8988T (cell line): ENCODE measurements at regions not wholly inside any gene's neighbourhood (a gene's known extent, or its start where the extent isn't known, plus 50 kb on each side); places are given as distances from the start of the nearest gene placed in this dataset.
"Not testable (repeated sequence)": the region's sequence is repeated elsewhere in the genome, so short reads cannot be mapped to it uniquely, and the experiment has no call there.

Experiments used
- DNase-seq: peaks from one replicate; pipeline ENCODE4 v3.0.0; 2011

DNA sequence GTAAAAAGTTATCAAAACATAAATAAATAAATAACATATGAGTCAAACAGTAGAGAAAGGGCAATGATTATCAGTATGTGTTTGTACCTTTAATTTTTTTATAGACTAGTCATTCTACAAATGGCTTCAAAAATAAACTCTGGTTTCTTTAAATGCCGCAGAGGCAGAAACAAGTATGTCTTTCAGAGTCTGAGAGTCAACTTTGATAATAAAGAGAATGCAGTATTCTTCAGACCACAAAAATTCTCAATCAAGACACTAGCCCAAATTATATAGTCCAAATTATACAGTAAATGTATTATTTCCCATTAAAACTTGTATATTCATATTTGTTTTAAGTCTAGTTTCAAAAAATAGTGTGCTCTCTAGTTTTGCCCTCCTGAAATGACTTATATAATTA is 1142.3 kb downstream of the NXPH1 start:
- DNase-seq: no peak

DNA sequence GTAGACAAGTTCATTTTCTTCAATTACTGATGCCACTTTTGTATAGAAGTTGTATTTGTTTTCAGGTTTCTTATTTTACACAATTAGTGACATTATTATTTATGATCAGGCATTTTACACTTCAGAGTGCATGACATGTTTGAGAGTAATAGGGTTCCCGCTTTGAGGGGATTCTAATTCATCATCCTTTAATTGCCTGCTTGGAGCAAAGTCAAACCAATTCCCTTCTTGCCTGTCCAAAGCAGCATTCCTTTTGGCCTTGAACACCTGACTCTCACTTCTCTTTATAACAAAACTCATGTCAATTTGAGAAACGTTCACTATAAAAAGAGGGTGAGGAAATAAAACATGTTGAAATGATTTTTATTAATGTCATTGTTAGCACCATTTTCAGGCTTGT is 1149.4 kb downstream of the NXPH1 start:
- no peak for DNase-seq

DNA sequence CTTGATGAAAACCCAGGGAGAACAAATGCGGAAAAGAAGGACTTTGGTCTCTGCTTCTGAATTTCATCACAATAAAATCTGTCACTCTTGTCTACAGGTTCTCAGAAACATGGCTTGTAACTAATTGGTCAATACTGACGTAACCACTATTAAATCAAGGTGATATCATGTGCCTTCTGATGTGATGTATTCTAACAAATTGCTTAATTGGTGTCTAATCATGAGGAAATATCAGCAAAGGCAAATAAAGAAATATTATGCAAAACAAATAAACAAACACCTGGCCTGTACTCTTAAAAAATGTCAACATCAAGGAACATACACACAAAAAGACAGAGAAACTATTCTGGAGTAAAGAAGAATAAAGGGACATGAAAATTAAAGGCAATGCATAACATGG is 1165.0 kb downstream of the NXPH1 start:
- DNase-seq: no peak

DNA sequence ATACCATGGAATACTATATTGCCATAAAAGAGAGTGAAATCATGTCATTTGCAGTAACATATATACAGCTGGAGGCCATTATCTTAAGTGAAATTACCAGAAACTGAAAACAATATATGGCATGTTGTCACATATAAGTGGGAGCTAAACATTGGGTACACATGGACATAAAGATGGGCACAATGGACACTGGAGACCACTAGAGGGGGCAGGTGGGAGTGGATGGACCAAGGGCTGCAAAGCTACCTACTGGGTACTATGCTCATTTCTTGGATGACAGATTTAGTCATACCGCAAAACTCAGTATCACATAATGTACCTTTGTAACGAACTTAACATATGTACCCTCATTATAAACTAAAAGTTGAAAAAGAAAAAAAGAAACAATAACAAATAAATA is 1167.6 kb downstream of the NXPH1 start:
- no peak for DNase-seq

DNA sequence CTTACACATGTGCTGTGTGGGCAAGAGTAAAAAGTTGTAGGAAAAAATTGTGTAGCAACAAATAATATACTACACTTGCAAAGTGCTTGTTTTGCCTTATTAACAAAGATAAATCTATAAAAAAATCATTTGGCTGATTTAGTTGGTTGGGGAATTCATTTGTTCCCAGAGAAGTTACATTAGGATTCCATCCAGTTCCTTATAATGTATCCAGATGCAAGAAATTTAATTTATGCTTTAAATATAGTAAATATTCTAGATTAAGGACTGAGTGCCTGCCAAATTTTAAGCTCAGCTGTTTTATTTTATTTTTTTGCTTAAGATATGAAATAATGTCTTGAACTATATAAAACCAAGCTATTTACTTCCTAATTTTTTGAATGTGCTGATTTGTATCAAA is 1169.9 kb downstream of the NXPH1 start:
- no peak for DNase-seq

DNA sequence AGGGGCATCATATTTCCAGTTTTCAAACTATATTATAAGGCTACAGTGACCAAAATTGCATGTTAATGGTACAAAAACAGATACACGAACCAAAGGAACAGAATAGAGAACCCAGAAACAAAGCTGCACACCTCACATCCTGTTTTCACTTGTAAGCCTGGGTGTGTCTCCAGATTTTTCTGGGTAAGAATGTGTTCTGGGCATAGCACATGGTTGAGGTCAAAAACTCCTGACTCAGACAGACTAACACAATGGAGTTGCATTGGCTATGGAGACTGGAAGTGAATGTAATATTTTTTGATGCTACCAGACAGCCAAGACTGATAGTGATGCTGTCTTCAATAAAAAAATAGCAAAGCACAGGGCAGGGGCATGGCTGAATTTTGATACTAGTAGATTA is 1175.2 kb downstream of the NXPH1 start:
- DNase-seq: no peak

DNA sequence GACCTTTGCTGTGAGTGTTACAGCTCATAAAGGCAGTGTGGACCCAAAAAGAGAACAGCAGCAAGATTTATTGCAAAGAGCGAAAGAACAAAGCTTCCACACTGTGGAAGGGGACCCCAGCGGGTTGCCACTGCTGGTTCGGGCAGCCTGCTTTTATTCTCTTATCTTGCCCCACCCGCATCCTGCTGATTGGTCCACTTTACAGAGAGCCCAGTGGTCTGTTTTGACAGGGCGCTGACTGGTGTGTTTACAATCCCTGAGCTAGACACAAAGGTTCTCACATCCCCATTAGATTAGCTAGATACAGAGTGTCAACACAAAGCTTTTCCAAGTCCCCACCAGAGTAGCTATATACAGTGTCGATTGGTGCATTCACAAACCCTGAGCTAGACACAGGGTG is 1187.5 kb downstream of the NXPH1 start:
- not testable (repeated sequence) for DNase-seq

DNA sequence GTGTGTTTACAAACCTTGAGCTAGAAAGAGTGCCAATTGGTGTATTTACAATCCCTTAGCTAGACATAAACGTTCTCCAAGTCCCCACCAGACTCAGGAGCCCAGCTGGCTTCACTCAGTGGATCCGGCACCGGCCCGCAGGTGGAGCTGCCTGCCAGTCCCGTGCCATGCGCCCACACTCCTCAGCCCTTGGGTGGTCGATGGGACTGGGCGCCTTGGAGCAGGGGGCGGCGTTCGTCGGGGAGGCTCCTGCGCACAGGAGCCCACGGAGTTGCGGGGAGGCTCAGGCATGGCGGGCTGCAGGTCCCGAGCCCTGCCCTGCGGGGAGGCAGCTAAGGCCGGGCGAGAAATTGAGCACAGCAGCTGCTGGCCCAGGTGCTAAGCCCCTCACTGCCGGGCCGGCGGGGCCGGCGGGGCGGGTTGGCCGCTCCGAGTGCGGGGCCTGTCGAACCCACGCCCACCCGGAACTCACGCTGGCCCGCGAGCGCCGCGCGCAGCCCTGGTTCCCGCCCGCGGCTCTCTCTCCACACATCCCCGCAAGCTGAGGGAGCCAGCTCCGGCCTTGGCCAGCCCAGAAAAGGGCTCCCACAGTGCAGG is 1188.0 kb downstream of the NXPH1 start:
- not testable (repeated sequence) for DNase-seq

DNA sequence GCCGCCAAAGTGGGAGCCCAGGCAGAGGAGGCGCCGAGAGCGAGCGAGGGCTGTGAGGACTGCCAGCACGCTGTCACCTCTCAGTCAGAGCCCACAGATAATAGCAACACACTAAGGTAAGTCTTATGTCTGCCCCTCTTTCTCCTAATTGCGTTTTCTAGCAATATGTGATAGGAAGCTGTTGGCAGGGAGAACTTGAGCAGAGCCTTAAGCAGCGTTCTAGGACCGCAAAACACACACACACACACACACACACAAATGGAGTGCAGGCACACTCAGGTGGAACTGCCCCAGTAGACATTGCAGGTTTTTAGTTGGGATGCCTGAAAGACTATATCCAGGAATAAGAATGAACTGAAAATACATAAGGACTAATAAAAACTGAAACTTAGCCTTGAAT is 1188.5 kb downstream of the NXPH1 start:
- DNase-seq: no peak

DNA sequence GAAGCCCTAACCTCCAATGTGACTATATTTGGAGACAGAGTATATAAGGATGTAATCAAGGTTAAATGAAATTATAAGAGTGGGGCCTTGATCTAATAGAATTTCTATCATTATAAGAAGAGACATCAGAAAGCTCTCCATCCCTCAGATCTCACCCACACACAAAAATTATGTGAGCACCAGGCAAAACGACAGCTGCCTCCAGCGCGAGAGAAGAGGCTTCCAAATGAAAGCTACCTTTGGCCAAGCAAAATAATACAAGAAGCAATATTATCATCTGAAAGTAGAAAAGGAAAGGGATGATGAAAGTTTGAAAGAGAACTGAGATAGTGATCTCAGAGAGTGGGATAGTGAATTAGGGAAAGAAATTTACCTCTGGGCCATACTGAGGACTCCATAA is 1192.5 kb downstream of the NXPH1 start:
- no peak for DNase-seq

DNA sequence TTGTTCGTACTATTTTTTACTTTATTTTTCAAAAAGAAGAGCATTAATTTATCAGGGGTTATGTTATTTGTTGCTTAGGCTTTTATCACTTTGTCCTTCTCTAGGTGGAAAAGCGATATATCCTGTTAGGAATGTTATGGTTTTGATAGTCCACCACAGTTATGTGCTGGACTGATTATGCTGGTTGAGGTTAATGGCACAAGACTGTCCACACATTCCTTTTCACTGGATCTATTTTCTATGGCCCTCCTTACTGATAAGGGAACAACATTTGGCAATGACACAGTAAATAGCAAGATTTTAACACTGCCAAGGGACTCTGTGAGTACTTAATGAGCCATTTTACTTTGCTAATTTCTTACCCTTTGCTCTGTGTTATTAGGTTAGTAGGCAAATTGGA is 1212.3 kb downstream of the NXPH1 start:
- DNase-seq: no peak

DNA sequence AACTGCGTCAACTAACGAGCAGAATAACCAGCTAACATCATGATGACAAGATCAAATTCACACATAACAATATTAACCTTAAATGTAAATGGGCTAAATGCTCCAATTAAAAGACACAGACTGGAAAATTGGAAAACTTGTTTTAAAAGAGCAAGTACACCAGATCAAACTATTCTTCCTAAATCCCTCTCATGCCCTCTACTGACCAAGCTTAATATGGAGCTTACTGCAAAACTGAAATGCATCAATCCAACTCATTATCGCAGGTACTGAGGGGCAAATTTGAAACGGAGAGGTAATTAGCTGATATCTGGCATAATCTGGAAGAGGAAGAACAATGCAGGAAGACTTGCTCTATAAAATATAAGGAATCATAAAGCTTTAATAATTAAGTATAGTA is 1223.8 kb downstream of the NXPH1 start:
- no peak for DNase-seq

DNA sequence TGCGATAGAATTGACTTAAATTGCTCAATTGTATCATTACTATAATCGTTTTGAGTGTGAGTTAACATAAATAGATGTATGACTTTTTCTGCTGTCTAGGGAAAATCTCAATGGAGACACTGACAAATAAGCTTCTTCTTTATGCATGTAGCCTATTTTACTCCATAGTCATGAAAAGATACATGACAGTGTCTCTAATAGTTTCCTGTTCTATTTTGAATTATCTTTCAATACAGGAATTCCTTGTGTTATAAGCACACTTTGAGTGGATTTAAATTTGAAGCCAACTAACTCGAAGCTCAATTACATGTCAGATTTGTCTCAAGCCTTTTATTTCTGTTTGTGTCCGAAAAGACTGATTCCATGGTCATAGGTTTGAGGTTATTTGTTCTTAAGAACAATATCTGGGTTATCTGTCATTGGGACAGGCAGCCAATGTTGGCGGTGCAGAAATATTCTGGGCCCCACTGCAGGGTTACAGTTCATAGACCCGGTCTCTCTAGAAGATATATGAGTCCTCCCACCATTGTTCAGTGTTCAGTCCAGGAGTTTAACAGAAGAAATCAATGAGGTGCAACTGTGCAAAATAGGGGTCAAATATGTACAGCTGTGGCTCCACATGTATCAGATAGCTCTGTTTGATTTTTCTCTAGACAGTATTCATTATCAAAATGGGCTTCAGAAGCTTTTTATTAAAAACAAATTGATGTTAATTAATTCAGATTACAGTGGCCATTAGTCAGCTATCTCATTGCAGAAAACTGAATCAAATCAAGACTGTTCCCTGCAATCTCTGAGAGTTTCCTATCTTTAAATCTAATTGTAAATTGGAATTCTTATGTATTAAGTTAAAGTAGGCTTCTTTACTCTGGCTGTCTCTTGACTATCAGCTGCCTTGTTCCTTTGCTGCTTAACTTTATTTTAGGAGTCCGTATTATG is 1238.8 kb downstream of the NXPH1 start:
- DNase-seq: no peak

DNA sequence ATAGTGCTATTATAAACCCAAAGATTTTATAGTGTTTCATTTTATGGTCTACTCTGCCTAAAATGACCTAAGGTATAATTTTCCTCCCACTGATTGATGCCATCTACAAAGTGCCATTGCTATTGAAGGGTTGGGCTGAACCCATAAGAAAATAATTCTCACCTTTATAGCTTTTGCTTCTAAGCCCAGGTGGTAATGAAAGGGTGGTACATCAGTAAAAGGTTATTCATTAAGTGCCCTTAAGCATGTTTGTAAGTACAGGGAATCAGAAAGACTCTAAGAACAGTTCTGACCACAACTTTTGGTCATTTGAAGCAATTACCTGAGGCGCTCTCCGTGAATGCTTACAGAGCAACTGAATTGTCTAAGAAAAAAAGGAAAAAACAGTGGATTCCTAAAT is 1247.3 kb downstream of the NXPH1 start:
- no peak for DNase-seq

DNA sequence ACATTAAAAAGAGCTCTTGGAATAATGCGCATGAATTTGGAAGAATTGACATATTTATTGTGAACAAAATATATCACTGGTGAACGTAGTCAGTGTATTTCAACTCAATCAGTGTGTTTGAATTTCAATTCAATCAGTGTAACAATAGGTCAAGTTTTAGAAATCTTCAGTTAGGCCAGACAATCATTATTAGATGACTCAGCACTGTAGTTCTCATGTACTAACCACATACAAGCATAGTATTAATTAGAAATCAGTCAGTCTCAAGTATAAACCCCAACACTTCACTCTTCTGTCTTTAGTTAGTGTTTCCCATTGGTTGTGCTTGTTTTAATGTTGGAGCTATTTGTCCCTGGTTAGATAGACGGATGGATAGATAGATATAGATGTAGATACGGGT is 1247.9 kb downstream of the NXPH1 start:
- DNase-seq: no peak

DNA sequence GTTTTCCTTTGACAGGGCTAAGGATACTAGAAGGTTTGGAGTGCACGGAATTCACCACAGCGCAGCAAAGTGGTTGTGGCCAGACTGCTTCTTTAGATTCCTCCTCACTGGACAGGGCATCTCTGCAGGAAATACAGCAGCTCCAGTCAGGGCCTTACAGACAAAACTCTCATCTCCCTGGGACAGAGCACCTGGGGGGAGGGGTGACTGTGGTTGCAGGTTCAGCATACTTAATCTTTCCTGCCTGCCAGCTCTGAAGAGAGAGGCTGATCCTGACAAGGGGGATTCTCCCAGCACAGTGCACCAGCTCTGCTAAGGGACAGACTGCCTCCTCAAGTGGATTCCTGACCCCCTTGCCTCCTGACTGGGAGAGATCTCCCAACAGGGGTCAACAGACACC is 1257.9 kb downstream of the NXPH1 start:
- DNase-seq: no peak

DNA sequence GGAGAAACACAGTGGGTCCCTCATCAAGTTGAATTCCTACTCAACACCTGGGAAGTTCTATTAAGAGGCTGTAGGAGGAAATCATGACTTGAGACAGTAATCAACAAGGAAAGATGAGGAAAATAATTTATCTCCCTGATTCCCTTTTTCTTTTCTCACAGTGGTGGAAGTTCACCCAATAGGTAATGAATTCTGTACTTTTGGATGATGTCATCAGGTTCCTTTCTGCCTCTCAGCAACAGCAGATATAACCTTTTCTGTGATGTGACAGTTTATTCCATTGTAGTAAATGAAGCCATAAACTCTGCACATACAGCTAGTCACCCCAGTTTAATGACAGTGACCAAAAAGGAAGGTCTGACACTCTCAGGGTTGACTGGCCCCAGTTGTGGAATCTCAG is 1265.0 kb downstream of the NXPH1 start:
- no peak for DNase-seq

DNA sequence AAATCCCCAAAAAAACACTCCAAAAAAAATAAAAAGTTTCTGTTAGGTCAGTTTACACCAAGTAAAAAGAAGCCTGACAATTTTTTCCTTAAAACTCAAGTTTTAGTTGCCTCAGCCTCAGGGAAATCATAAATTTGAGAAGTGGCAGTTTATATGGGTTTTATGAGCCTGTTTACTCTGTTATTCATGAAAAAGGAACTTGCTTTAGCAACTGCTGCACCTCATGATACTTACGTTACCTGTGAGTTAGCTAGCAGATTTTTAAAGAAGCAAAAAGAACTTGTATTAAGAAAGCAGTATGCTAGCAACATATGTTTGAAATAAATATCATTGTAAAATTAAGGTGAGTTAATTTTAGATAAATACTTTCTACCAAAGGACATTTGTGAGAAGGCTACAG is 1264.5 kb upstream of the PHF14 start:
- DNase-seq: no peak

DNA sequence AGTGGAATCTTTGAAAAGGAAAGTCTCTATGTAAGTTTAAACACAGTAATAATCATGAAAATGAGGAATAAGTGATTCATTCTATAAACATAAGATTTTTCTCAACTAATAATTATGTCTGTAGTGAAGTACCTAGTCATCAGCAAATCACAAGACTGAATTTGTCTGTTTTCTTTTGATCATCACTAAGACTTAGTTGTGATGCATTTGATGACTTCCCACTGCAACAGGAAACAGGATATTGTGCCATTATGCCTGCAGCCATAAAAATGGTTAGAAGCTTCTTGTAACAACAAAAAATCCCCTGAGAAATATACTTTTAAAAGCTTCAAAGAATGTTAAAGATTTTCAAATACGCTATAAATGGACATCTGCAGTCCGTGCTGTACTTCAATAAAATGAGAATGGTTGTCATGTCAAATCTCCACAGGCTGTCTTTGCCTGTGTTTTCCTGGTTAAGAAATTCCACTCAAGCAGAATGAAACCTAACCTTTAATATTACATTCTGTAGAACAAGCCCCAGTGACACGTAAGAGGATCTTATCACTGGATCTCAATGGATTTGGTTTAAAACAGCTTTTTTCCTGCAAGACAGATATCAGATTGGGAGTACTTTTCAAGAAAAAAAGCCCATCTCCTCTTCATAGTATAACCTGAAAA is 1262.3 kb upstream of the PHF14 start:
- DNase-seq: no peak

DNA sequence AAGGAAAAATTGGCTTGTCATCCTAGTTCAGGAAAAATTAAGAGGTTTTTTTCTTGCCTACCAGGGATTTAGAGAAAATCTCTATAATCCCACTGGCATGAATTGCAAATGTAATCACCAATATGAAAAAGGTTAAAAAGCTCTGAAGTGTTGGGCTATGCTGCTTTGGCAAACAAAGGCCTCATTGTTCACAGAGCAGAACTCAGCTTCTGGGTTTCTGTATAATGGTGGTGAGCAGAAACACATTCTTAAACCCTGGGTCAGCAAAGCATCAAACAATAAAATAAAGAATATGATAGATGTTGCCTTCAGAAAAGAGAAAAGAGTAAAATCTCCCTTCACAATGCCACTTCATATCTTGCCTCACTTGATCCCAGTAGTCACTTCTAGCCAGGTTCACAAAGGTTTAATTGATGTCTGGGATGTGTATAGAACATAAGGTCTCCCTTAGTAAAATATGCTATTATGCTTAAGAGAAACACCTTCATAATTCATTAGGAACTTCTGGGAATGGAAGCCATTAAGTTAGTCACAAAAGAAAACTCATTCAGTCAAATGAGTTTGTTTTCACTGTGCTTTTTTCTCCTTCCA is 1255.5 kb upstream of the PHF14 start:
- DNase-seq: no peak

DNA sequence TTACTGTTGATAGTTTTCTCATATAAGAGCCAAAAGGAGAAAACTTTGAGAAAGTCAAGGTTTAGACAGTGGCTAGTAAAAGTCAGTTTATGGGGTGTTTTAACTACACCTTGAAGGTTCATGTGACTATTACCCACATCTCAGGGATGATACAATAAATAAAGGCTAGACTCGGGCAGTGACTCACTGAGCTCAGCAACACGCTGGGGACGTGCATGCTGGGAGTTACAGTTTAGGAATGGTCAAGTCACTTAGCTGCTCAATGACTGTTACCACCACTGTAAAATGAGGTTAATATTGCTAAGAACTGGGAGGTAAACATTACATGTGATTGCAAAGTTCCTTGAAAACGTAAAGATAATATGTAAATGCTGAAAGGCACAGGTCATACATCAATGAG is 1254.4 kb upstream of the PHF14 start:
- DNase-seq: no peak

DNA sequence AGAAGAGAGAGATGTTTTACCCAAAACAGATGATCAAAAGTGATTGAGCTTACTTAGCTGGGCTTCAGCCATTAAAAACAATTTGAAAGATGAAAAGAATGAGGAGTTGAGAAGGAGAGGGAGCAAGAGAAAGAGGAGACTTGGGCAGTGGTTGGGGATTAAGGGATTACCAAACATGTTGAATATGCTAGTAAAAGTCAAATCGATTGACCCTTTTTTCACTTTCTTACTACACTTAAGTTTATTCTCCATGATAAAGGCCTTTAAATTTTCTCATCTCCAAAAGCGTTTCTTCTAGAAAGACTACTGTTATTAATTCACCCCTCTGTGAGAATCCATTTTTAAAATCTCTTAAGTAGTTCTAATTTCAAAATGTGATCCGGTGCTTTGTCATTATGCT is 1254.0 kb upstream of the PHF14 start:
- no peak for DNase-seq

DNA sequence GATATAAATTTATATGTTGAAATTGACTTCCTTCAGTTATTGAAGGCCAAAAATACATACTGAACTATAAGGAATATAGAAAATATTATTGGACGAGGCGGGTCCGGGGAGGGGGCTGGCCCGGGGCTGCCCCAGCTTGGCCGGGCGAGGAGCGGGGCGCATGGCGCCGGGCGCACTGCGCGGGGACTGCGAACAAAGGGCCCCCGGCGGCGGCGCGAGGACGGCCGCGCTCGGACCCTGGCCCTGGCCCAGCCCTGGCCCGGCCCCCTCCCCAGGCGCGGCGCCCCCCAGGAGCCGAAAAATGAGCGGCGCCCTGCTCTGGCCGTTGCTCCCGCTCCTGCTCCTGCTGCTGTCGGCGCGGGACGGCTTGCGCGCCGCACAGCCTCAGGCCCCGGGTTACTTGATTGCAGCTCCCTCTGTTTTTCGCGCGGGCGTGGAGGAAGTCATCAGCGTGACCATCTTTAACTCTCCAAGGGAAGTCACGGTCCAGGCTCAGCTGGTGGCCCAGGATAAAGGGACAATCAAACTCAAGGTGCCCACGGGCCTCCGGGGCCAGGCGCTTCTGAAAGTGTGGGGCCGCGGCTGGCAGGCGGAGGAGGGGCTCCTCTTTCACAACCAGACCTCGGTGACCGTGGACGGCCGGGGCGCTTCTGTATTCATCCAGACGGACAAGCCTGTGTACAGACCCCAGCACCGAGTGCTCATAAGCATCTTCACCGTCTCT is 1247.6 kb upstream of the PHF14 start:
- not testable (repeated sequence) for DNase-seq
